GM18499 (cell line): ENCODE measurements at regions not wholly inside any gene's neighbourhood (a gene's known extent, or its start where the extent isn't known, plus 50 kb on each side); places are given as distances from the start of the nearest gene placed in this dataset.

Experiments
- ATAC-seq: cut with Tn5 transposase; IDR thresholded peaks from one replicate; pipeline ENCODE4 v1.9.1; 2021; ENCODE audit warnings: moderate number of reproducible peaks; ENCODE audit not compliant: insufficient read depth, unreplicated experiment

GRCh38 chr17:77854083-77854758 lies 104.3 kb upstream of the TNRC6C start:
- ATAC-seq, result no peak

GRCh38 chr17:77854759-77855745 lies 103.5 kb upstream of the TNRC6C start:
- no peak for ATAC-seq

- ATAC-seq, result no peak
Observed at GRCh38 chr17:77856551-77857305, 101.8 kb upstream of the TNRC6C start.

GRCh38 chr17:77857306-77857555 lies 101.3 kb upstream of the TNRC6C start:
- ATAC-seq, result no peak

GRCh38 chr17:77857613-77858012 lies 100.9 kb upstream of the TNRC6C start:
- no peak for ATAC-seq

GRCh38 chr17:77858291-77859034 lies 100.0 kb upstream of the TNRC6C start:
- no peak for ATAC-seq

GRCh38 chr17:77859035-77859810 lies 99.3 kb upstream of the TNRC6C start:
- ATAC-seq, result no peak

GRCh38 chr17:77861133-77861695 lies 97.3 kb upstream of the TNRC6C start:
- no peak for ATAC-seq

GRCh38 chr17:77861981-77862645 lies 96.4 kb upstream of the TNRC6C start:
- no peak for ATAC-seq

GRCh38 chr17:77862890-77863813 lies 95.4 kb upstream of the TNRC6C start:
- no peak for ATAC-seq

GRCh38 chr17:77863814-77864161 lies 94.7 kb upstream of the TNRC6C start:
- no peak for ATAC-seq

GRCh38 chr17:77864234-77865111 lies 94.0 kb upstream of the TNRC6C start:
- ATAC-seq, result no peak

GRCh38 chr17:77865112-77865611 lies 93.3 kb upstream of the TNRC6C start:
- ATAC-seq, result no peak

- ATAC-seq, result no peak
Observed at GRCh38 chr17:77865716-77866115, 92.8 kb upstream of the TNRC6C start.

GRCh38 chr17:77867308-77867781 lies 91.2 kb upstream of the TNRC6C start:
- no peak for ATAC-seq

GRCh38 chr17:77867976-77868713 lies 90.4 kb upstream of the TNRC6C start:
- no peak for ATAC-seq
